GM18870 (cell line): ENCODE measurements at regions not wholly inside any gene's neighbourhood (a gene's known extent, or its start where the extent isn't known, plus 50 kb on each side); places are given as distances from the start of the nearest gene placed in this dataset.

ENCODE experiments used
- ATAC-seq: cut with Tn5 transposase; IDR thresholded peaks from one replicate; pipeline ENCODE4 v1.9.1; 2021; ENCODE audit warnings: moderate library complexity; ENCODE audit not compliant: unreplicated experiment

GRCh38 chr4:106687026-106687425 is 318.4 kb upstream of the GIMD1 start:
- no peak for ATAC-seq

DNA sequence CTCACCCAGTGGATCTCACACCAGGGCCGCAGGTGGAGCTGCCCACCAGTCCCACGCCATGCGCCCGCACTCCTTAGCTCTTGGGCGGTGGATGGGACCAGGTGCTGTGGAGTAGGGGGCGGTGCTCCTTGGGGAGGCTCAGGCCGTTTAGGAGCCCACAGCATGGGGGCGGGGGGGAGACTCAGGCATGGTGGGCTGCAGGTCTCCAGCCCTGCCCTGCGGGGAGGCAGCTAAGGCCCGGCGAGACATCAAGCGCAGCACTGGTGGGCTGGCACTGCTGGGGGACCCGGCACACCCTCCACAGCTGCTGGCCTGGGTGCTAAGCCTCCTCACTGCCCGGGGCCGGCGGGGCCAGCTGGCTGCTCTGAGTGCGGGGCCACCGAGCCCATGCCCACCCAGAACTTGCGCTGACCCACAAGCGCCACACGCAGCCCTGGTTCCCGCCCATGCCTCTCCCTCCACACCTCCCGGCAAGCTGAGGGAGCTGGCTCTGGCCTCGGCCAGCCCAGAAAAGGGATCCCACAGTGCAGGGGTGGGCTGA is 312.9 kb upstream of the GIMD1 start:
- ATAC-seq = no peak

- no peak for ATAC-seq
These were observed 310.5 kb upstream of the GIMD1 start for GRCh38 chr4:106679063-106679462.

DNA sequence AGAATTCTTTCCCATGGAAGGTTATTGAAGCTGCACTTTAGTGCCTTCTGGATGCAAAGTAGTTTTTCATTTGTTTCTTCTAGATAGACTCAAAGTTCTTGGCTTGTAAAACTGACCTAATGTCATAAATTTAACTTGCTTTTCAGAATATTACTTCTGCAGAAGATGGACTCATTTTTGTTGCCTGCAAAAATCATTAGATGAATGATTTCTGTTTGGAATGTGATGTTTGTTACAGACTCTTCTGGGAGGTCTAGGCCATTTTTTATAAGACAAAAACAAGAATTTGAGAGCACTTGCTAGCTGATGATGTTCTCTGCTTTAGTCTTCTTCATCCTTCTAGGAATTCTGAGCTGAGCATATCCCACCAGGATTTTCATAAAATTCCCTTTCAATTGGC is 308.6 kb upstream of the GIMD1 start:
- no peak for ATAC-seq

DNA sequence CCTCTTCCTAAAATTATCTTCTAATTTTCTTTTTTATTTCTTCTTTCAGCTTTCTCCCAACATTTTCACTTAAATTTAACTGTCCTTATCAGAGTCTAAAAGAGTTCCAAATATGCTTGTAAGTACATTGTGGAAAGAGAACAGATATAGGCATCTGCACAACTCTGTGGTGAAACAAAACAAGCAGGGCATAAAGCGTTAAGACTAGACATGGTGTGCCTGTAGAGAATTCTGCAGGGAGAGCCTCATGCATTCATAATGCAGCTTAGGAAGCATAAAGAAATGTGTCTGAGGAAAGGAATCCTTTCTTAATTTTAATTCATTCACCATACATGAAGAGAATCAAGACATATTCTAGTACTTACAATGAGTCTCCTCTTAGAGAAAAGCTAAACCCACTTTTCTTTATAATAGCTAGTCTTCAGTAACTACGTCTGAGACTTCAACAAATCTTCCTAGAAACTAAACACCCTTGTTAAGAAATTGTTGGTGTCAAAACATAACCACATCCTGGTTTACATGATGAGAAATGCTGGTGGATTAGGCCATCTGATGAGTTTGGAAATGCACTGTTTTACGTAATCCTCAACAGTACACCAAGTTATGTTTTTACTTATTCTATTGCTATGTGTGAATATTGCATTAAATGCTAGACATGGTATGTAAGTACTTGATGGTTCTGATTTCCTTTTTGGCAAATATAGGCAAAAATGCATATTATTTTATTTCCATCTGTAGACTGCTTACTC is 307.8 kb upstream of the GIMD1 start:
- ATAC-seq = no peak

GRCh38 chr4:106671716-106672115 is 303.1 kb upstream of the GIMD1 start:
- no peak for ATAC-seq

DNA sequence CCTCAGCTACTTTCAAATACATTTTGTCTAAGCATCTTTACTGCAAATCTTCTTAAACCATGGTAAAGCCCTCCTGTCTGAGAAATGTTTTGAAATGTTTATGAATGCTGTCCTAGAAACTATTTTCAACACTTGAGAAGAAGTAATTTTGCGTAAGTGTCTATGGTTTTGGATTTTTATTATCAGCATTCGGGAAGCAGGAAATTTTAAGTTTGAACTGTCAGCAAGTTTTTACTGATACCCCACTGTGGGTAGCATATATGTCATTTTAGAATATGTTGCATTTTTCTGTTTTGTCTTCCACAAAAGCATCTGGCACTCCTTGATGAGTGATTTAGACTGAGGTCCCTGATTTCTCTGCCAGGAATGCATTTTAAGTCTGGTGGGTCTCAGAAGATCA is 302.4 kb upstream of the GIMD1 start:
- no peak for ATAC-seq

DNA sequence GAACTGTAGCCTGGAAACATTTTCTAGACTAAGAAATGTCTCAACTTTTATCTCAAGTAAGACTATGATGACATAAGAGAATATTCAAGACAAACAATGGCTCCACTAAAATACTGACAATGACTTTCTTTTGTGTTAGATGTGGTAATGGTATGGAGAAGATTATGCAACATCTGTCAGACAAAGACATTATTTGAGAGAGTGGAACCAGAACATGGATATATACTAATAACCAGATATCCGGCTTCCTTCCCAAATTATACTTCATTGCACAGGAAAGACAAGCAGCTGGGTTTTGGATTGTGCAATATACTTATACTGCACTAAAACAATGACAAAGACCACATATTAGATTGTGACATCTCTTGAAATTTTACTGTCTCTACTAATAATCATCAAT is 290.8 kb upstream of the GIMD1 start:
- ATAC-seq = no peak

DNA sequence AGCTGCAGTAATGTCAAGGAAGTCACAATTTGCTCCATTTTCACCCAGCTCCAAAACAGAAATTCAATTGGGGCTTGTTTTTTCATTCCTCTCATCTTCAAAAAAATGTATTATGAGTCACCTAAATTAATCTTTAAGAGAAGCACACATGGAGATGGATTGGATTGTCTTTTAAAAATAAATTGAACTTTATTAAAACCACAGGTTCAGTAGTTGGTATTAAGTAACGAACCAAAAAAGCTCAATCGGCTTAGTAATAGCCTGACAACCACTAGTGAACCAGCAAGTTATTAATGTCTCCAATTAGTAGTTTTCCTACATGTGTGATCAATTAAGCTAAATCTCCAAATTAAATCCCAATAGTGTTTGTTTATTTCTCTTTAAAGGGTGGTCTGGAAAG is 283.5 kb upstream of the GIMD1 start:
- no peak for ATAC-seq

- ATAC-seq = no peak
These were observed 282.1 kb upstream of the GIMD1 start for GRCh38 chr4:106650701-106651100.

GRCh38 chr4:106647451-106647850 is 278.9 kb upstream of the GIMD1 start:
- ATAC-seq = no peak

- no peak for ATAC-seq
These were observed 260.7 kb upstream of the GIMD1 start for GRCh38 chr4:106629268-106629625.

GRCh38 chr4:106628586-106629267 is 260.1 kb upstream of the GIMD1 start:
- ATAC-seq = no peak

GRCh38 chr4:106627051-106627450 is 258.5 kb upstream of the GIMD1 start:
- ATAC-seq = no peak

GRCh38 chr4:106624671-106625070 is 256.1 kb upstream of the GIMD1 start:
- ATAC-seq = no peak

GRCh38 chr4:106618956-106619355 is 250.4 kb upstream of the GIMD1 start:
- ATAC-seq = no peak

GRCh38 chr4:106615961-106616360 is 247.4 kb upstream of the GIMD1 start:
- ATAC-seq = no peak

GRCh38 chr4:106615410-106615945 is 246.9 kb upstream of the GIMD1 start:
- ATAC-seq = no peak

DNA sequence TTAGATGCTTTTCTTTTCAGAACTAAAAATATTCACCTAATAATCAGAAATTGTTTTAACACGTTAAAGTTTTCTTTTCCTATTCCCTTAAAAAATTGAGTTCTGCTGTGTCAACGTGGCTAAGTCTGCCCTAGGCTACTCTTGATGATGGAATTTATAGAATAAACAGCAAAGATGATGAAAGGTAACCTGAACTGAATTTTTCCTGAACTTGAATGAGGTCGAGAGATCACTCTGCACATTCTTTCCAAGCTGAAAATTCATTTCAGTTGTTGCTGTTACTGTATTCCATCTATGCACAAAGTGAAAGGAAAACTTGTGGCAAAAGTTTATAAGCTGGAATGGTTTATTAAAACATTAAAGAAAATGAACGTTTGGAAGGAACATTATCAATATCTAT is 245.9 kb upstream of the GIMD1 start:
- ATAC-seq = no peak

GRCh38 chr4:106609917-106610316 is 241.3 kb upstream of the GIMD1 start:
- ATAC-seq = no peak

GRCh38 chr4:106607558-106607957 is 239.0 kb upstream of the GIMD1 start:
- ATAC-seq = no peak
